ENCODE measurements at regions not wholly inside any gene's neighbourhood (a gene's known extent, or its start where the extent isn't known, plus 50 kb on each side); places are given as distances from the start of the nearest gene placed in this dataset.
A peak's percentile ranks its signal among the peaks of the same experiment; 100 is the strongest.

- no peak for DNase-seq (ENCODE audit: low spot score)
Observed at GRCh38 chr10:44197646-44198045, 187.3 kb downstream of the CXCL12 start.

GRCh38 chr10:44196336-44196735 lies 188.6 kb downstream of the CXCL12 start:
- peak; percentile 20 for DNase-seq (ENCODE audit: low spot score)

DNA sequence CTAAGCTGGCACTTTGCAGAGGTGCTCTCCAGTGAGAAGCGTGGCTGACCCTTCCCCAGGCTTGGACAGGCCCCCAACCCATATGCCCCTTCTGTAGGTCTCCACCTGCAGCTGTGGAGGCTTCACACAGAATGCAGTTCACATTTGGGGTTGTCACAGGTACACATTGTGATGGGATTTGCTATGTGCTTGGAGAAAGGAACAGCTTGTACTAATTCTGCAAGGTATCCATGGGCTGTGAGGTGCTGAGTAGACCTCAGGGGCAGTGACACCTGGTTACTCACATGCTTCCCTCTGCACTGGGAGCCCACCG lies 188.9 kb downstream of the CXCL12 start:
- no peak for DNase-seq (ENCODE audit: low spot score)

- no peak for DNase-seq (ENCODE audit: low spot score)
Observed at GRCh38 chr10:44195112-44196007, 189.5 kb downstream of the CXCL12 start.

DNA sequence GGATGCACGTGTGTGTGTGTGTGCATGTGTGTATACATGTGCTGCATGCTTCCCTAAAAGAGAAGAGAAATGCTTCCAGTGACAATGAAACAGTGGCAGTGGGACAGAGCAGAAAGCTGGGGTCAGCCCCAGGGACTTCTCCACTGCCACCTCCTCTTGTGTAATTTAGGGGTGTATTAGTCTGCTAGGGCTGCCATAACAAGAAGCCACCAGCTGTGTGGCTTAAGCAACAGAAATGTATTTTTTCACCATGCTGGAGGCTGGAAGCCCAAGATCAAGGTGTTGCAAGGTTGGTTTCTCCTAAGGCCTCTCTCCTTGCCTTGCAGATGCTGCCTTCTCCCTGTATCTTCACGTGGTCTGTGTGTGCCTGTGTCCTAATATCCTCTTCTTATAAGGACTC lies 190.5 kb downstream of the CXCL12 start:
- no peak for DNase-seq (ENCODE audit: low spot score)

- peak; percentile 32 for DNase-seq (ENCODE audit: low spot score)
Observed at GRCh38 chr10:44193567-44194220, 191.2 kb downstream of the CXCL12 start.

DNA sequence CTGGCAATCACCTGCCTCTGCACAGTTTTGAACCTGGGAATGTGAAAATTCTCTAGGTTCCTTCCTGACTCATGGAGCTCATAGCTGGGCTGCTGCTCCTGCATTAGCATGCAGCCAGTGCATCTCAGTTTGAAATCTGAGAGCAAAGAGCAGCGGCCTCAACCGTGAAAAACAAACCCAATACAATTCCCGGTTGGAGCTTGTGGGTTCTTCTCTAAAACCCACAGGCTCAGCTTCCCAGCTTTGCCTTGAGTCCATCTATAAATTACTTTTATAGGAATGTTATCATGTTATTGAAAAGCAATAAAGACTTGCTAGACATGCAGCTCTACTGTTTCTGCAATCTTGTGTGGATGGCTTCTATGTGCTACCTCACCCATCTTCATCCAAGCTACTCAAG lies 191.7 kb downstream of the CXCL12 start:
- DNase-seq (ENCODE audit: low spot score) = no peak

- peak; percentile 9 for DNase-seq (ENCODE audit: low spot score)
Observed at GRCh38 chr10:44192435-44192834, 192.5 kb downstream of the CXCL12 start.

- DNase-seq (ENCODE audit: low spot score) = no peak
Observed at GRCh38 chr10:44190541-44190940, 194.4 kb downstream of the CXCL12 start.

GRCh38 chr10:44186821-44187220 lies 198.1 kb downstream of the CXCL12 start:
- DNase-seq (ENCODE audit: low spot score) = no peak

GRCh38 chr10:44186150-44186549 lies 198.7 kb downstream of the CXCL12 start:
- no peak for DNase-seq (ENCODE audit: low spot score)

- DNase-seq (ENCODE audit: low spot score) = no peak
Observed at GRCh38 chr10:44185315-44185666, 199.6 kb downstream of the CXCL12 start.

GRCh38 chr10:44184633-44185314 lies 200.1 kb downstream of the CXCL12 start:
- no peak for DNase-seq (ENCODE audit: low spot score)

DNA sequence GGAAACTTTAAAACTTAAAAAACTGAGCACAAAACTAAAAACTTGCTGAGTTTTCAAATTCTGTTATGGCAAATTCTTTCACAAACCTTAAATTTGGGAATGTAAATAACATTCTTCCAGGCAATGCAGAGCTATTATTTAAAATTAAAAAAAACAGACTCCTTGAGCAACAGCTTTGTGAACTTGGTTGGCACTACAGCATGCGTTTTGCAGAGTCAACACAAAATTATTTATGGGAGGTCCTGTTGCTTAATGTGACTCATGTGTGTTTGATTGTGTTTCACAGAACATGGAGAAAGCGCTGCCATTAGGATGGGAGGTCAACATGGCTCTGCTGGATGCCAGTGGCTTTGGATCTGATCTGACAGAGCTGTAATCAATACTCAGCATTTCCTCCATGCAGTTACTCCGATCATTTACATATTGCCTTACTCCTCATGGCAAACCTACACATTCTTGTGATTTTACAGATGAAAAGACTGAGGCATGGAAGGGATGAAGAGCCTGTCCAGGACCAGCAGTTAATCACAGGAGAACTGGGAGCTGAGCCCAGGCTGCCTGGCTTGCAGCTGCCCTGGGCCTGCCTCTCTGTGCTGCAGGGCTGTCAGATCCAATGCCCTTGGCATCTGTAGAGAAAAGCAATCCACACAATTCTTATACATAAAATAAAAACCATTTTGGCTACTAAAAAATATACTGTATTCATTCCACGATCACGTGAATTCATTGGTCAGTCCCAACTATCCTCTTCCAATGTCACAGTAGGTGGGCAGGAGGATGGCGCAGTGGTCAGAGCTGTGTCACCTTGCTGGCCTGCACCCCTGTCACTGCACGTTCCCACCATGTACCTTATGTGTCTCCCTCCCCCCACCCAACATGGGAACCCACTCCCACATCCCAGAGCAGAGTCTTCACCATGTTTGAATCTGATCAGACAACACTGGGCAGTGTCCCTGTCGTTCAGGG lies 200.9 kb downstream of the CXCL12 start:
- no peak for DNase-seq (ENCODE audit: low spot score)

DNA sequence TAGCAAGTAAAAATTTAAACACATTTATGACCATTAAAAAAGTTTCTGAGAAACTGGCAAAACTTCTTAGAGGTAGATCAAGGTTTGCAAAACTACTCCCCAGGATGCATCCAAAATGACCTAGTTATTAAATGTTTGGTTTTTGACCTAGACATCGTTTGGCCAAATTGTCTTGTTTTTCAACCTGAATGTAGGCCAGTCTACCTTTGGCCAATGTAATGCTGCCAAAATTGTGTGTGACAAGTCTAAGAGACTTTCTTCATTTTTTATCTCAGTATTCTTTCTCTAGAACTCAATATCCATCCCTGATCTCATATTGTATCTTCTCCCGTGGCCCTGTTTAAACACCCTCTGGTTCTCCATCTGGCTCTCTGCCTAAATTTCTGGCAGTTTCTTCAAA lies 202.0 kb downstream of the CXCL12 start:
- DNase-seq (ENCODE audit: low spot score) = no peak

DNA sequence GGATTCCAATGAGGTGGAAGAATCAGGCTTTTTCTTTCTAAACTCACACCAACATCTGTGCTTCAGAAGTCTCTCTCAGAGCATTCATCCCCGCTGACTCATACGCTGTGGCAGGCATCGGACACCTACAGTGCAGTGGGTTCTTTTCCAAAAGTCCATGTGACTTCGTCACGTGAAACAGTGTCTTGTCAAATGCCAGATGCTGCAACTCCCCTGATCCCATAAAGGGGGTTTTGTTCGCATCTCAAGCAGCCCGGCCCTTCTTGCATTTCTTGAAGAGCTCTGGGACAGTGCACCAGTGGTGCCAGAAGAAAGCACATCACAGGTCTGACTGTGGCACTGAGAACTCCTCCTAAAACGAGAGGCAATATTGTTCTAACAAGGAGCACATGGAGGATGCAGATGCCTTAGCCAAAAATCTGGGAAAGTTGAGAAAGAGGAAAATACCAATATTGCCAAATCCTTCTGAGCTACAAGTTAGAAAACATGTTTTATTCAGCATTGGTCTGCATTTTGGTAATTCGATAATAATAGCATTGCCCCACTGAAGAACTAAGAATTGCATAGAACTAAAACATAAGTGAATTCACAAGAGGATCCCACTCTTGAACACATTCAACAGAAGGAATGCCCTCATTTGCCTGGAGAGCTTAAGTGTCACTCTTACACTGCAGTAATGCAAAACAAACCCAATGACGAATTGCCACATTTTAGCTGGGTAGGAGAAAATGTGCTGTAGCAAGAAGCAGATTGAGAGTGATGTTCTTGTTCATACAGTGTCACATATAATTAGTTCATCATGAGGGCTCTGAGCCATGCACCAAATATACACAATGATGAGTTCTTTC lies 204.4 kb downstream of the CXCL12 start:
- DNase-seq (ENCODE audit: low spot score) = no peak

- DNase-seq (ENCODE audit: low spot score) = no peak
Observed at GRCh38 chr10:44178856-44179255, 206.0 kb downstream of the CXCL12 start.

DNA sequence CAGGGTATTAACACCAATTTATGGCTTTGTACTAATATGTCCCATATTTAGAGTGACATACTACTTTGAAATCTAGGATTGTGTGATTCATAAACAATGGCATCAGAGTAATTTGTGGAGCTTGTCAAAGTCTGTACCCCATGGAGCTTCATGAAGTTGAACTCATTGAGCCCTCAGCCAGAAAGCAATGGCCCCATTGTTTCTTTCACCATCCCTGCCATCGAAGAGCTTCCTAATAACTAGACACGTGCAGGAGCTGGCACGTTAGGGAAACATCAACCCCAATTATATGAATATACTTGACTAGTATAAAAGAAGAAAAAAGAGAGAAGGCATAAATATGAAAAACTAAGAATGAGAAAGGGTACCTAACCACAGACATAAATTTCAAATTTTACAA lies 206.6 kb downstream of the CXCL12 start:
- DNase-seq (ENCODE audit: low spot score) = no peak

- DNase-seq (ENCODE audit: low spot score) = no peak
Observed at GRCh38 chr10:44177610-44178009, 207.3 kb downstream of the CXCL12 start.

GRCh38 chr10:44176311-44176710 lies 208.6 kb downstream of the CXCL12 start:
- no peak for DNase-seq (ENCODE audit: low spot score)

DNA sequence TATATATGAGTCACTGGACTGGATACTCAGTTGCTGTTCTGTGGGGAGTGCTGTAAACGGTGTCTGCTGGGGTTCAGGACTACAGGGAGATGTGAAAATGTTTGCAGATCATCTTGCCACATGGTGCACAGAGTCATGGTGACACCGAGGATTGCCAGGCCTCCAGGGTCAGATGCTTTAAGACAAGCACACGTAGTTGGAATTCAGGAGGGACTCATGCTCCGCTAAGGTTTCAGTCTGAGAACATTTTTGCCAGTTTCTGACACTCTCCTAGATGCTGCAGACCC lies 211.3 kb downstream of the CXCL12 start:
- no peak for DNase-seq (ENCODE audit: low spot score)
